Naive thymus-derived CD4-positive, alpha-beta T cell (primary cell): ENCODE measurements at regions not wholly inside any gene's neighbourhood (a gene's known extent, or its start where the extent isn't known, plus 50 kb on each side); places are given as distances from the start of the nearest gene placed in this dataset.

ENCODE experiments used
- ATAC-seq: fragments of 150-1000 bp; cut with Tn5 transposase; 2 replicates; pipeline ENCODE4 v1.10.0; 2021; ENCODE audit warnings: mild to moderate bottlenecking, moderate library complexity
- CTCF ChIA-PET: fragments of 350-600 bp; sonication (Branson Sonifier 250); formaldehyde crosslinking; loops from one replicate; lab custom pipeline; 2021; ENCODE audit warnings: antibody characterized with exemption; lab: Charles Lee
- POLR2A ChIA-PET: fragments of 350-600 bp; sonication (Branson Sonifier 250); formaldehyde crosslinking; loops from one replicate; lab custom pipeline; 2021; ENCODE audit warnings: antibody characterized with exemption, inconsistent platforms; lab: Charles Lee
- DNase-seq, 9 donors: peaks; one replicate each; pipeline versions ENCODE4 v3.0.0 to v3.0.0-alpha.2; 2020 to 2022; ENCODE audit warnings: mixed read lengths in 1 of 9
- H3K27ac ChIP-seq: one replicate; pipeline ENCODE4 v1.7.0; 2013; ENCODE audit warnings: mild to moderate bottlenecking, low read depth, low read length, moderate library complexity
- H3K27me3 ChIP-seq, 2 donors: one replicate each; pipeline ENCODE4 v1.7.0; 2013; ENCODE audit warnings: low read length in 2 of 2, mild to moderate bottlenecking in 2 of 2, moderate library complexity in 2 of 2; ENCODE audit not compliant: control insufficient read depth in 2 of 2, insufficient read depth in 2 of 2
- H3K36me3 ChIP-seq, 3 experiments: 1 replicate in 2 of 3; 2 replicates in 1 of 3; pipeline ENCODE4 v1.7.0; 2013; ENCODE audit warnings: low read length in 3 of 3, mild to moderate bottlenecking in 3 of 3, moderate library complexity in 1 of 3; ENCODE audit not compliant: insufficient read depth in 3 of 3, control insufficient read depth in 2 of 3
- H3K4me1 ChIP-seq, 2 donors: one replicate each; pipeline ENCODE4 v1.7.0; 2013; ENCODE audit warnings: low read length in 2 of 2, mild to moderate bottlenecking in 2 of 2, moderate library complexity in 1 of 2; ENCODE audit not compliant: control insufficient read depth in 2 of 2, insufficient read depth in 2 of 2
- H3K4me3 ChIP-seq: 2 replicates; pipeline ENCODE4 v1.7.0; 2013; ENCODE audit warnings: mild to moderate bottlenecking, low read length
- H3K9me3 ChIP-seq, 3 experiments: 1 replicate in 2 of 3; 2 replicates in 1 of 3; pipeline ENCODE4 v1.7.0; 2013; ENCODE audit warnings: low read length in 3 of 3; ENCODE audit not compliant: control insufficient read depth in 2 of 3
- H3K27ac Mint-ChIP-seq, 9 donors: one replicate each; pipeline ENCODE4 v1.8.0; 2020 to 2022; ENCODE audit warnings: mixed read lengths in 9 of 9, mild to moderate bottlenecking in 8 of 9, moderate library complexity in 5 of 9, inconsistent platforms in 2 of 9
- H3K27me3 Mint-ChIP-seq, 5 donors: one replicate each; pipeline ENCODE4 v1.8.0; 2021 to 2022; ENCODE audit warnings: mixed read lengths in 5 of 5, mild to moderate bottlenecking in 1 of 5
- H3K36me3 Mint-ChIP-seq, 5 donors: one replicate each; pipeline ENCODE4 v1.8.0; 2020 to 2022; ENCODE audit warnings: mixed read lengths in 5 of 5, mild to moderate bottlenecking in 3 of 5, inconsistent platforms in 1 of 5
- H3K4me1 Mint-ChIP-seq, 7 donors: one replicate each; pipeline ENCODE4 v1.8.0; 2020 to 2022; ENCODE audit warnings: mixed read lengths in 7 of 7, mild to moderate bottlenecking in 3 of 7, inconsistent platforms in 1 of 7
- H3K4me3 Mint-ChIP-seq, 10 donors: one replicate each; pipeline ENCODE4 v1.8.0; 2020 to 2022; ENCODE audit warnings: mild to moderate bottlenecking in 10 of 10, mixed read lengths in 10 of 10, moderate library complexity in 6 of 10, inconsistent platforms in 2 of 10
- H3K9me3 Mint-ChIP-seq, 11 donors: one replicate each; pipeline ENCODE4 v1.8.0; 2020 to 2022; ENCODE audit warnings: mixed read lengths in 11 of 11, mild to moderate bottlenecking in 4 of 11, inconsistent platforms in 1 of 11, moderate library complexity in 1 of 11
- intact Hi-C, 2 donors: fragments of 100-400 bp; cut with micrococcal nuclease; formaldehyde crosslinking; loops; one replicate each; pipeline ENCODE4 v1.15.1; 2023

- Mint-ChIP-seq H3K36me3 (peaks cover 4 to 8% (median 6%) of the 10 kb centered on the region in 5 donors), H3K27ac (peak overlapping the region in 6 of 9 donors; percentile 6 to 60 (median 14)), H3K9me3 (peaks cover 0 to 18% (median 9%) of the 10 kb centered on the region in 11 donors), H3K4me1 (peaks cover 4 to 28% (median 15%) of the 10 kb centered on the region in 7 donors), H3K4me3 (peak overlapping the region in 6 of 10 donors; percentile 6 to 48 (median 41)), H3K27me3 (no peaks in the 10 kb centered on the region)
- Histone ChIP-seq H3K4me1 (no peaks in the 10 kb centered on the region), H3K9me3 (peaks cover 0 to 5% (median 0%) of the 10 kb centered on the region in 3 experiments), H3K27ac (no peak overlapping the region), H3K4me3 (no peak overlapping the region), H3K36me3 (no peaks in the 10 kb centered on the region), H3K27me3 (no peaks in the 10 kb centered on the region)
- DNase-seq (no peak), ATAC-seq (no peak)
- intact Hi-C loops = loop anchor here (5.0 kb wide), 2 partner anchors 38 to 58 kb away; no protein-coding TSS in a partner anchor
- CTCF ChIA-PET = no interaction called here
- POLR2A ChIA-PET = no interaction called here
Observed at GRCh38 chr1:98813738-98814309, 152.3 kb downstream of the SNX7 start.

- peak overlapping the region in 1 of 9 donors; percentile 1 for H3K27ac Mint-ChIP-seq
Observed at GRCh38 chr1:98817821-98818220, 156.3 kb downstream of the SNX7 start.

GRCh38 chr1:98821379-98821778 lies 159.9 kb downstream of the SNX7 start:
- Mint-ChIP-seq H3K36me3 (no peaks in the 10 kb centered on the region), H3K27ac (no peak overlapping the region), H3K4me3 (no peak overlapping the region), H3K9me3 (no peaks in the 10 kb centered on the region), H3K4me1 (peaks cover 0 to 7% (median 0%) of the 10 kb centered on the region in 7 donors), H3K27me3 (no peaks in the 10 kb centered on the region)
- ATAC-seq (no peak), DNase-seq (no peak)
- ChIA-PET POLR2A (no interaction called here), CTCF (interaction anchor here (1.2 kb wide), 1 partner anchor 13 kb away, joined by 4 read pairs; no protein-coding TSS in a partner anchor)
- Histone ChIP-seq H3K27ac (no peak overlapping the region), H3K27me3 (no peaks in the 10 kb centered on the region), H3K36me3 (no peaks in the 10 kb centered on the region), H3K4me1 (no peaks in the 10 kb centered on the region), H3K4me3 (no peak overlapping the region), H3K9me3 (no peaks in the 10 kb centered on the region)
- intact Hi-C loops = loop anchor here in 1 of 2 donors (2.0 kb wide), 1 partner anchor 13 kb away; no protein-coding TSS in a partner anchor

More at GRCh38 chr1:98817821-98818220, 156.3 kb downstream of the SNX7 start:
- Histone ChIP-seq H3K4me3 (no peak overlapping the region), H3K36me3 (no peaks in the 10 kb centered on the region), H3K27me3 (no peaks in the 10 kb centered on the region), H3K9me3 (no peaks in the 10 kb centered on the region), H3K27ac (no peak overlapping the region), H3K4me1 (no peaks in the 10 kb centered on the region)
- DNase-seq = no peak
- ChIA-PET POLR2A (no interaction called here), CTCF (no interaction called here)
- intact Hi-C loops = no loop called here
- Mint-ChIP-seq H3K4me3 (no peak overlapping the region), H3K36me3 (no peaks in the 10 kb centered on the region), H3K27me3 (no peaks in the 10 kb centered on the region), H3K9me3 (no peaks in the 10 kb centered on the region), H3K4me1 (peaks cover 6 to 24% (median 15%) of the 10 kb centered on the region in 7 donors)
- no peak for ATAC-seq

GRCh38 chr1:98824736-98825135 lies 163.2 kb downstream of the SNX7 start:
- Mint-ChIP-seq H3K4me3 (no peak overlapping the region), H3K4me1 (peaks cover 0 to 5% (median 0%) of the 10 kb centered on the region in 7 donors), H3K36me3 (peaks cover 0 to 5% (median 0%) of the 10 kb centered on the region in 5 donors), H3K27ac (no peak overlapping the region), H3K9me3 (peaks cover under 1 to 15% (median 4%) of the 10 kb centered on the region in 11 donors), H3K27me3 (no peaks in the 10 kb centered on the region)
- Histone ChIP-seq H3K27me3 (no peaks in the 10 kb centered on the region), H3K4me3 (no peak overlapping the region), H3K4me1 (no peaks in the 10 kb centered on the region), H3K36me3 (no peaks in the 10 kb centered on the region), H3K27ac (no peak overlapping the region), H3K9me3 (peaks cover 0 to 2% (median 0%) of the 10 kb centered on the region in 3 experiments)
- intact Hi-C loops = no loop called here
- ChIA-PET POLR2A (no interaction called here), CTCF (no interaction called here)
- DNase-seq = no peak
- ATAC-seq = no peak

- no peaks in the 10 kb centered on the region for H3K36me3 ChIP-seq
- Mint-ChIP-seq H3K4me1 (peaks cover 0 to 1% (median 0%) of the 10 kb centered on the region in 7 donors), H3K36me3 (peaks cover 0 to 10% (median 0%) of the 10 kb centered on the region in 5 donors), H3K9me3 (peaks cover 3 to 21% (median 10%) of the 10 kb centered on the region in 11 donors), H3K27me3 (no peaks in the 10 kb centered on the region), H3K4me3 (no peak overlapping the region), H3K27ac (no peak overlapping the region)
- no peak overlapping the region for H3K27ac ChIP-seq
- H3K27me3 ChIP-seq = no peaks in the 10 kb centered on the region
- H3K4me1 ChIP-seq = no peaks in the 10 kb centered on the region
- H3K4me3 ChIP-seq = no peak overlapping the region
- ATAC-seq = no peak
- POLR2A ChIA-PET = no interaction called here
- intact Hi-C loops = no loop called here
- DNase-seq = no peak
- peaks cover 0 to 6% (median 0%) of the 10 kb centered on the region in 3 experiments for H3K9me3 ChIP-seq
- CTCF ChIA-PET = no interaction called here
Observed at GRCh38 chr1:98827041-98827440, 165.5 kb downstream of the SNX7 start.

- Mint-ChIP-seq H3K36me3 (peaks cover 0 to 5% (median 0%) of the 10 kb centered on the region in 5 donors), H3K4me3 (no peak overlapping the region), H3K9me3 (peaks cover 0 to 12% (median under 1%) of the 10 kb centered on the region in 11 donors), H3K4me1 (peaks cover 0 to 31% (median 24%) of the 10 kb centered on the region in 7 donors), H3K27me3 (peaks cover 0 to 1% (median 0%) of the 10 kb centered on the region in 5 donors), H3K27ac (no peak overlapping the region)
- H3K36me3 ChIP-seq = no peaks in the 10 kb centered on the region
- intact Hi-C loops = loop anchor here in 1 of 2 donors (2.0 to 5.0 kb wide), 2 partner anchors 17 to 43 kb away; no protein-coding TSS in a partner anchor
- DNase-seq (no peak), ATAC-seq (no peak)
- no peak overlapping the region for H3K4me3 ChIP-seq
- no peak overlapping the region for H3K27ac ChIP-seq
- H3K4me1 ChIP-seq = peaks cover 0 to 13% of the 10 kb centered on the region in 2 donors
- ChIA-PET CTCF (interaction anchor here (1.0 kb wide), 1 partner anchor 45 kb away, joined by 3 read pairs; no protein-coding TSS in a partner anchor), POLR2A (interaction anchor here (0.6 kb wide), 1 partner anchor 1750 kb away, joined by 3 read pairs; no protein-coding TSS in a partner anchor)
- no peaks in the 10 kb centered on the region for H3K27me3 ChIP-seq
- no peaks in the 10 kb centered on the region for H3K9me3 ChIP-seq
Observed at GRCh38 chr1:98839840-98840239, 164.8 kb downstream of the PLPPR5 start.
